Activated naive CD4-positive, alpha-beta T cell treated with anti-CD3 and anti-CD28 coated beads for 36 hours (primary cell): ENCODE measurements at regions not wholly inside any gene's neighbourhood (a gene's known extent, or its start where the extent isn't known, plus 50 kb on each side); places are given as distances from the start of the nearest gene placed in this dataset.
"Not testable (repeated sequence)": the region's sequence is repeated elsewhere in the genome, so short reads cannot be mapped to it uniquely, and the experiment has no call there.

Source experiments
- CTCF ChIA-PET: fragments of 350-600 bp; sonication (Branson Sonifier 250); formaldehyde crosslinking; loops from one replicate; lab custom pipeline; 2021; ENCODE audit warnings: antibody characterized with exemption; lab: Charles Lee
- DNase-seq: peaks from one replicate; pipeline ENCODE4 v3.0.0-alpha.2; 2020
- H3K27ac Mint-ChIP-seq: one replicate; pipeline ENCODE4 v1.8.0; 2021; ENCODE audit warnings: mild to moderate bottlenecking, mixed read lengths
- H3K27me3 Mint-ChIP-seq: one replicate; pipeline ENCODE4 v1.8.0; 2021; ENCODE audit warnings: low read depth, mixed read lengths
- H3K36me3 Mint-ChIP-seq: one replicate; pipeline ENCODE4 v1.8.0; 2021; ENCODE audit warnings: low read depth, mixed read lengths
- H3K4me1 Mint-ChIP-seq: one replicate; pipeline ENCODE4 v1.8.0; 2021; ENCODE audit warnings: low read depth, mixed read lengths
- H3K4me3 Mint-ChIP-seq: one replicate; pipeline ENCODE4 v1.8.0; 2021; ENCODE audit warnings: mild to moderate bottlenecking, moderate library complexity, mixed read lengths
- H3K9me3 Mint-ChIP-seq: one replicate; pipeline ENCODE4 v1.8.0; 2021; ENCODE audit warnings: mixed read lengths
- intact Hi-C: fragments of 100-400 bp; cut with micrococcal nuclease; formaldehyde crosslinking; loops from one replicate; pipeline ENCODE4 v1.15.1; 2023

- intact Hi-C loops, H3K36me3 Mint-ChIP-seq, DNase-seq, CTCF ChIA-PET, H3K27ac Mint-ChIP-seq, H3K4me3 Mint-ChIP-seq, H3K4me1 Mint-ChIP-seq: not testable (repeated sequence)
- H3K27me3 Mint-ChIP-seq: peaks cover 24% of the 10 kb centered on the region
- H3K9me3 Mint-ChIP-seq: peaks cover 17% of the 10 kb centered on the region
Observed at GRCh38 chr20:18876394-18876793, 62.8 kb downstream of the SCP2D1 start.

DNA sequence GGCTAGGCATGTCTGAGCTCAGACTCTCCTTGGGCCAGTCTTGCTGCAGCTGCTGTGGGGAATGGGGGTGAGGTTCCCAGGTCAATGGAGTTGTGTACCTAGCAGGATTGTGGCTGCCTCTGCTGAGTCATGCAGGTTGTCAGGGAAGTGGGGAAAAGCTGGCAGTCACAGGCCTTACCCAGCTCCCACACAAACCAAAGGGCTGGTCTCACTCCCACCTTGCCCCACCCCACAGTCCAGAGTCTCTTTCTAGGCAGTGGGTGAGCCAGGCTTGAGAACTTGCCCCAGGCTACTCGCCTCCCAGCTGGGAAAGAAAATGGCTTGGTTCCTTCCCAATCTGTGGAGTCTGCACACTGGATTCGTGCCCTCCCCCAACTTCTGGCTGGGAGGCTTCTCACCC, 65.7 kb downstream of the SCP2D1 start:
- no peak overlapping the region for H3K27ac Mint-ChIP-seq
- H3K36me3 Mint-ChIP-seq: no peaks in the 10 kb centered on the region
- no peaks in the 10 kb centered on the region for H3K4me1 Mint-ChIP-seq
- peaks cover 3% of the 10 kb centered on the region for H3K9me3 Mint-ChIP-seq
- intact Hi-C loops: no loop called here
- CTCF ChIA-PET: no interaction called here
- H3K27me3 Mint-ChIP-seq: peaks cover 14% of the 10 kb centered on the region
- DNase-seq: no peak
- H3K4me3 Mint-ChIP-seq: no peak overlapping the region

DNA sequence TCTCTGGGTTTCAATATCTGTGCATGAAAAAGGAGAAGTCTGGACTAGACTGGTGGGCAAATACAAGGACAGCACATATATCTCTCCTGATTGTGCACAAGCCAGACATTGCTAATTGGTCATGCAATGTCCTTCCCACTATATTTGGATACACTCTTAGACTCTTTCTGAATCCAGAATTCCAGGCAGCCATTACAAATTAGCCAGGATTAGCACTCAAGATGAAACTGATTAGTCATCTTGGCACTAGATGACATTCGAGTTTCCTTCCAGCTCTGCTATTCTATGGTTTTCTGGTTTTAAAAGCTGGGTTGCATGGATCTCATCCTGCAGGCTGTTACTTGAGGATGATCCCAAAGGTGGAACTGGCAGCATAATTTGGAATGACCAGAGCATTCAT, 73.2 kb downstream of the SCP2D1 start:
- no peak overlapping the region for H3K4me3 Mint-ChIP-seq
- peaks cover 20% of the 10 kb centered on the region for H3K27me3 Mint-ChIP-seq
- no peaks in the 10 kb centered on the region for H3K9me3 Mint-ChIP-seq
- intact Hi-C loops: no loop called here
- no peaks in the 10 kb centered on the region for H3K36me3 Mint-ChIP-seq
- no peak overlapping the region for H3K27ac Mint-ChIP-seq
- no peaks in the 10 kb centered on the region for H3K4me1 Mint-ChIP-seq
- DNase-seq: no peak
- CTCF ChIA-PET: no interaction called here

GRCh38 chr20:18901980-18902737, 88.6 kb downstream of the SCP2D1 start:
- peaks cover 2% of the 10 kb centered on the region for H3K9me3 Mint-ChIP-seq
- DNase-seq: no peak
- no peaks in the 10 kb centered on the region for H3K4me1 Mint-ChIP-seq
- CTCF ChIA-PET: no interaction called here
- H3K27me3 Mint-ChIP-seq: peaks cover 8% of the 10 kb centered on the region
- intact Hi-C loops: no loop called here
- H3K4me3 Mint-ChIP-seq: no peak overlapping the region
- H3K27ac Mint-ChIP-seq: no peak overlapping the region
- no peaks in the 10 kb centered on the region for H3K36me3 Mint-ChIP-seq

- Mint-ChIP-seq H3K27ac (no peak overlapping the region), H3K36me3 (no peaks in the 10 kb centered on the region), H3K9me3 (peaks cover 2% of the 10 kb centered on the region), H3K4me3 (no peak overlapping the region), H3K4me1 (no peaks in the 10 kb centered on the region), H3K27me3 (peaks cover 8% of the 10 kb centered on the region)
- CTCF ChIA-PET: interaction anchor here (0.6 kb wide), 1 partner anchor 801 kb away, joined by 3 read pairs; no protein-coding TSS in a partner anchor
- no peak for DNase-seq
- intact Hi-C loops: no loop called here
Observed at GRCh38 chr20:18904192-18904591, 90.6 kb downstream of the SCP2D1 start.

DNA sequence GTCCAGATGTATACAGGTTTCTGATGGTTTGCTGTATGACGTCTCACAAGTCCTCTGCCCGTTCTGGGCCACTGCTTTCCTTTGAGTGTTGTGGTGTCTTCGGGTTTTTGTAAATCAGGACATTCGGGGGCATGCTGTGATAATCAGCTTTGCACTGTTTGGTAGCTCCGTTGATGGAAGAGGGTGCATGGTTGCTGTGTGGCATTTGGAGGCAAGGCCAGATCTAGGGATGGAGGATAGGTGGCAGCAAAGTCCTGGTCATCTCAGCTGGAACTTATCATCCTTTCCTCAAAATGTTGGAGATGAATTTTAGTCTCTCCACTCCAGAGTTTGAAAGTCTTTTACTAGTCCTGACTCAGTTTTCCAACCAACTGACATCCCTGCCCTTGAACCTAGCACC, 91.0 kb downstream of the SCP2D1 start:
- Mint-ChIP-seq H3K9me3 (peaks cover 2% of the 10 kb centered on the region), H3K36me3 (no peaks in the 10 kb centered on the region), H3K27ac (no peak overlapping the region), H3K27me3 (peaks cover 8% of the 10 kb centered on the region), H3K4me3 (no peak overlapping the region), H3K4me1 (no peaks in the 10 kb centered on the region)
- no peak for DNase-seq
- CTCF ChIA-PET: interaction anchor here (0.6 kb wide), 1 partner anchor 802 kb away, joined by 3 read pairs; no protein-coding TSS in a partner anchor
- intact Hi-C loops: no loop called here

GRCh38 chr20:18906046-18906445, 92.5 kb downstream of the SCP2D1 start:
- intact Hi-C loops: no loop called here
- no peaks in the 10 kb centered on the region for H3K9me3 Mint-ChIP-seq
- H3K4me1 Mint-ChIP-seq: no peaks in the 10 kb centered on the region
- H3K36me3 Mint-ChIP-seq: no peaks in the 10 kb centered on the region
- no peak for DNase-seq
- no peak overlapping the region for H3K27ac Mint-ChIP-seq
- H3K27me3 Mint-ChIP-seq: peaks cover 7% of the 10 kb centered on the region
- H3K4me3 Mint-ChIP-seq: no peak overlapping the region
- CTCF ChIA-PET: no interaction called here

DNA sequence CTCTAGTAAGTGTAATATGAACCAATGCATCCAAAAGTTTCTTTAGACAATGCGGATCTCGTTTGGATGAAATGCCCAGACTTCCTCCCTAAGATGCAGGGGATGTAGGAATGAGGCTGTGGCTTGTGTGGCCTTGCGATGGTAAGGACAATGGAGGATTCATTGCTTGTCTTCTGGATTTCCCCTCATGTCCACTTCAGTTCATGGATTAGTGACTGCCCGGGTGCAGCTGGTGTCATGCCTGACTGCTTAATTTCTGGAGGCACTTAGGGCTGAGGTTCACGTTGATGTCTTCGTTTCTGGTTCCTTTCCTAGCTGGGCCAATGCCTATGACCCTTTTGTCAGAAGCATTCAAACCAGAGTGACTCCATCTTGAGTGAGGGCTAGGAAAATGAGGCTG, 93.8 kb downstream of the SCP2D1 start:
- DNase-seq: no peak
- H3K4me1 Mint-ChIP-seq: no peaks in the 10 kb centered on the region
- intact Hi-C loops: no loop called here
- H3K4me3 Mint-ChIP-seq: no peak overlapping the region
- H3K27me3 Mint-ChIP-seq: peaks cover 7% of the 10 kb centered on the region
- CTCF ChIA-PET: no interaction called here
- no peaks in the 10 kb centered on the region for H3K9me3 Mint-ChIP-seq
- H3K36me3 Mint-ChIP-seq: no peaks in the 10 kb centered on the region
- H3K27ac Mint-ChIP-seq: no peak overlapping the region

DNA sequence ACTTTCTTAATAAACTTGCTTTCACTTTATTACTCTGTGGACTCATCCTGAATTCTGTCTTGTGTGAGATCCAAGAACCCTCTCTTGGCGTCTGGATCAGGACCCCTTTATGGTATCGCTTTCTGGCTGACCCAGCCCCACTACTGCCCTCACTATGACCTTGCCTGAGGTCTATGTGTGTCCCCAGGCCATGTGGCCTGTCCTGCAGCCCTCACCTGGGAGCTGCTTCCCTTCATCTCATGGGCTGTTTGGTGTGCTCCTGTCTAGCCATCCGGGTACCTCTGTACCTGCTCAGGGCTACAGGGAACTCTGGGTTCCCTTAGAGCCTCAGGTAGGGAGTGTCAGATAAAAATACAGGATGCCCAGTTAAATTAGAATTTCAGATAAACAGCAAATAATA, 94.5 kb downstream of the SCP2D1 start:
- intact Hi-C loops: no loop called here
- CTCF ChIA-PET: no interaction called here
- Mint-ChIP-seq H3K4me3 (no peak overlapping the region), H3K9me3 (no peaks in the 10 kb centered on the region), H3K27ac (no peak overlapping the region), H3K36me3 (no peaks in the 10 kb centered on the region), H3K4me1 (no peaks in the 10 kb centered on the region), H3K27me3 (peaks cover 11% of the 10 kb centered on the region)
- no peak for DNase-seq

DNA sequence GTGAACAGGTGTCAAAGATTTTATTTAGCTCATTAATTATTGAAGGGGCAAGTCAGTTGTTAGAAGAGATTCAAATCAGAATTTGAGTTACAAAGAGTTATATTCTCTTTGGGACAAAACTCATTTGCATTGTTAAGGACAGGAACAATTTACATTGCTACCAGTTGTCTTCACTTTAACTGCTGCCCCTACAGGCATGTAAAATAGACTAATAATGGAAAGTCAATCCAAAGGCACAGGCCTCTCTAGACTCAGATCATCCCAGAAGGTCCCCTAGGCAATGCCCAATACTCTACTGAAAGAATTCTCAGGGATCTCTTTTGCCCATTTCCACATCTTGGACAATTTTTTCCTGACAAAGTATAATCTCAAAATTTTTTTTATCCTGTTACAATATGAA, 95.7 kb downstream of the SCP2D1 start:
- H3K4me3 Mint-ChIP-seq: no peak overlapping the region
- peaks cover 12% of the 10 kb centered on the region for H3K27me3 Mint-ChIP-seq
- no peaks in the 10 kb centered on the region for H3K9me3 Mint-ChIP-seq
- intact Hi-C loops: no loop called here
- no peaks in the 10 kb centered on the region for H3K4me1 Mint-ChIP-seq
- H3K36me3 Mint-ChIP-seq: no peaks in the 10 kb centered on the region
- H3K27ac Mint-ChIP-seq: no peak overlapping the region
- CTCF ChIA-PET: no interaction called here
- no peak for DNase-seq

DNA sequence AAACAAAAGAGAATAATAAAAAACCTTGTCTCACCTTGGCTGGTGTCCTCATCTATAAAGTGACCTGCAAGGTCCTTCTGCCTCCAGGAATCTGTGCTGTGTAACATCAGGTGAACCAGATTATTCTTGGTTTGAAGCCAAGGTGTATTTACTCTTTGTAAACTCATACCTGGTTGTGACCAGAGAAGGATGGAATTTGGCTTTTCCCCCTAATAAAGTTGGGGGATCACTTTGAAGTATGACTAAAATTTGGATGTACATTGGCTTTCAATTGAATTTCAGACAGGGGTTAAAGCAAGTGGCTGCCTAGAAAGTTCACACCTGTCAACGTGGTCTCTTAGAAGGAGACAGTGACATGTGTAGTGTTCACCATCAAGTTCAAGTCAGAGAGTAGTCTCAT, 100.1 kb downstream of the SCP2D1 start:
- Mint-ChIP-seq H3K27me3 (peaks cover 7% of the 10 kb centered on the region), H3K27ac (no peak overlapping the region), H3K4me3 (no peak overlapping the region), H3K4me1 (no peaks in the 10 kb centered on the region), H3K9me3 (no peaks in the 10 kb centered on the region), H3K36me3 (no peaks in the 10 kb centered on the region)
- CTCF ChIA-PET: no interaction called here
- intact Hi-C loops: no loop called here
- no peak for DNase-seq

DNA sequence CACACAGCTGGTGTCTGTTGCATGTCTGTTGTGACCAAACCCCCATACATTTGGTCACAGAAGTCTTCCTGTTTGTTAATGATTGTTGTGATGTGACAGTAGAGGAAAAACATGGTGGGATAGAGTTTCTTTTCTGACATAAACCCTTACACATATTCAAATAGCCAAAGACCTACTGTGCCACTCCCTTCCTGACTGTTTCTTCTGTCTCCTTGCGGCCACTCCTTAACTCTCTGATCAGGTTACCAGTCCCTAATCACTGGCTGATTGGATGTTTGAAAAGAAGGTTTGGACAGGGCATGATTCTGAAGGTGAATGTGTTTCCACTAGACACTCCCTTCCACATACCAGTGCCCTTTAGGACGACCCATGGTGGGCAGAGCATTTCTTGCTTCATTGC, 101.2 kb downstream of the SCP2D1 start:
- no peaks in the 10 kb centered on the region for H3K4me1 Mint-ChIP-seq
- peaks cover 7% of the 10 kb centered on the region for H3K27me3 Mint-ChIP-seq
- intact Hi-C loops: no loop called here
- DNase-seq: no peak
- no peak overlapping the region for H3K4me3 Mint-ChIP-seq
- no peak overlapping the region for H3K27ac Mint-ChIP-seq
- no peaks in the 10 kb centered on the region for H3K36me3 Mint-ChIP-seq
- CTCF ChIA-PET: no interaction called here
- H3K9me3 Mint-ChIP-seq: no peaks in the 10 kb centered on the region

GRCh38 chr20:18916886-18917750, 103.5 kb downstream of the SCP2D1 start:
- H3K27ac Mint-ChIP-seq: no peak overlapping the region

More at GRCh38 chr20:18916886-18917750, 103.5 kb downstream of the SCP2D1 start:
- intact Hi-C loops: no loop called here
- CTCF ChIA-PET: no interaction called here
- Mint-ChIP-seq H3K4me1 (no peaks in the 10 kb centered on the region), H3K9me3 (no peaks in the 10 kb centered on the region), H3K4me3 (no peak overlapping the region), H3K27me3 (peaks cover 4% of the 10 kb centered on the region), H3K36me3 (no peaks in the 10 kb centered on the region)
- DNase-seq: no peak
